Memory B cell (primary cell): ENCODE measurements at regions not wholly inside any gene's neighbourhood (a gene's known extent, or its start where the extent isn't known, plus 50 kb on each side); places are given as distances from the start of the nearest gene placed in this dataset.

Experiments used
- ATAC-seq: fragments of 150-1000 bp; cut with Tn5 transposase; 2 replicates; pipeline ENCODE4 v1.10.0; 2021; ENCODE audit warnings: low read depth, mild to moderate bottlenecking, moderate library complexity
- DNase-seq, 2 donors: peaks; one replicate each; pipeline ENCODE4 v3.0.0; 2022; ENCODE audit warnings: low spot score in 2 of 2
- H3K27ac Mint-ChIP-seq: one replicate; pipeline ENCODE4 v1.8.0; 2022; ENCODE audit warnings: mild to moderate bottlenecking, moderate library complexity, mixed read lengths
- H3K27me3 Mint-ChIP-seq: one replicate; pipeline ENCODE4 v1.8.0; 2022; ENCODE audit warnings: mixed read lengths
- H3K36me3 Mint-ChIP-seq: one replicate; pipeline ENCODE4 v1.8.0; 2022; ENCODE audit warnings: mild to moderate bottlenecking, mixed read lengths
- H3K4me1 Mint-ChIP-seq: one replicate; pipeline ENCODE4 v1.8.0; 2022; ENCODE audit warnings: mixed read lengths
- H3K4me3 Mint-ChIP-seq: one replicate; pipeline ENCODE4 v1.8.0; 2022; ENCODE audit warnings: mild to moderate bottlenecking, moderate library complexity, mixed read lengths
- H3K9me3 Mint-ChIP-seq: one replicate; pipeline ENCODE4 v1.8.0; 2022; ENCODE audit warnings: mixed read lengths

DNA sequence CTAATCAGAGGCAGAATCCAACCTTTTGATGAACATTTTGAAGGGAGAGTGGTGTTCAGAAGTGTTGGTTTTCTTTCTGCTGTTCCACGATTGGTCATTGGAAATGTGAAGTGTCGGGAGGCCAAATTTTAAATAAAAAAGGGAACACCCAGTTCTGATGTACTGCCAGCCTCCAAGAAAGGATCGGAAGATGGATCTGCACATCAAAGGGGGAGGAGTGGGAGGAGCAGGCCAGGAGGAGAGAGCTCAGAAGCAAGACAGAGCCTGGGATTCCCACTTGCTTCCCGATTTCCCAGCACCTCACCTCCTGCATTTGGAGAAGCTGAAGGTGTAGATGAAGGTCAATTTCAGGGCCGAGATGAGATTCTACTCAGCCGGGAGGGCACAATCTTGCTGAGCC, 55.9 kb upstream of the NAA20 start:
- Mint-ChIP-seq H3K4me1 (peaks cover 2% of the 10 kb centered on the region), H3K27me3 (peaks cover 2% of the 10 kb centered on the region), H3K9me3 (no peaks in the 10 kb centered on the region), H3K36me3 (no peaks in the 10 kb centered on the region), H3K27ac (no peak overlapping the region), H3K4me3 (no peak overlapping the region)
- no peak for DNase-seq
- no peak for ATAC-seq

DNA sequence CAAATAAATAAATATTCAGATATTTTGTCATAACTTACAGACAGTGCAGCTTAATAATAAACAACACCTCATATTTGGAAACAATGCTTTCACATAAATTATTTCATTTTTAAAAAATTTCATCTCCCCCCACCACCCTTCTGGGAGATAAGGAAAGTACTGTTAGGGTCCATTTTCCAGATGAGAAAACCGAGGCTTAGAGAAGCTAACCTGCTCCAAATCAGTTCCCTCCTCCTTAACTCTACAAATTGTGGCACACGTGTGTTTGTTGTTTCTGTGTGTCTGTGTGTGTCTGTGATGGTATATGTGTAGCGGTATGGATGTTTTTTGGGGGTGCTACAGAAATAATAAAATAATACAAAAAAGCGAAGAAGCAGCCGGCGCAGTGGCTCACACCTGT, 54.2 kb upstream of the NAA20 start:
- Mint-ChIP-seq H3K27ac (no peak overlapping the region), H3K9me3 (no peaks in the 10 kb centered on the region), H3K36me3 (no peaks in the 10 kb centered on the region), H3K4me1 (peaks cover 2% of the 10 kb centered on the region), H3K27me3 (peaks cover 2% of the 10 kb centered on the region), H3K4me3 (no peak overlapping the region)
- ATAC-seq: no peak
- DNase-seq: no peak

DNA sequence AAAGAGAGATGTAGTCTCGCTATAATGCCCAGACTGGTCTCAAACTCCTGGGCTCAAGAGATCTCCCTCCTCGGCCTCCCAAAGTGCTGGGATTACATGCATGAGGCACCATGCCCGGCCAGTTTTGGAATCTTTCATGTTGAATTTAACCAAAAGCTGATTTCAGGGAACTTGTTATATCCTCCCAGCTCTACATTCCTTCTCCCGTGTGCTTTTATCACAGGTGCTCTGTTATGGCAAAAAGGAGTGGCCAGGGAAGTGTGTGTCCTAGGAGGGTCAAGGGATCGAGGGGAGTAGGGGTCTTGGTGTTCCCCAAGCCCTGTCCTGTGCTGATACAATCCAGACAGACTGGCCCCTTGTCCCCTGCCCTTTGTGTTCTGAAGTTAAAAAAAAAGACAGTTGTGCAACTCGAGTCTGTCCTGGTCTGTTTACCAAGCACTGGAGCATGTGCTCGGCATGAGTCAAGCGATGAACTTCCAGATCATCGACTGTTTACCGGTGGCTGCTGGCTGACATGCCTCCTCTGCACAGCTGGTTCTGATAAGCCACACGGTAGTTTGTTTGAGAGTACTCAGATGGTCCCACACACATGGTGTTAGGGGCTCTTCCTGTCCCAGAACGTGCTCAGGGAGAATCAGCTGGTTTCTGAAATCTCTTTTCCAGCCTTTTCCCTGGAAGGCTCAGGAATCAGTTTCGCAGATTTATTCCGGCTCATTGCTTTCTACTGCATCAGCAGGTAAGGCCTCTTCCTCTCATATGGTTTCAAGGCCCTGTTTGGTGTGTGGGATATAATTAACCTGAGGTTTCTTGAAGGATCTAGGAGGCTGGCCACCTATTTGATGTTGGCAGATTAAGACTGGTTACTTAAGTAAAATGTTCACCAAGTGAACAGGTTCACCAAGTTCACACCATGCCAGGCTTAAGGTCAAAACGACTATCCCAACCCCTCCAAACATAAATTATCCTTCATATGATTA, 52.6 kb upstream of the NAA20 start:
- H3K4me3 Mint-ChIP-seq: no peak overlapping the region

DNA sequence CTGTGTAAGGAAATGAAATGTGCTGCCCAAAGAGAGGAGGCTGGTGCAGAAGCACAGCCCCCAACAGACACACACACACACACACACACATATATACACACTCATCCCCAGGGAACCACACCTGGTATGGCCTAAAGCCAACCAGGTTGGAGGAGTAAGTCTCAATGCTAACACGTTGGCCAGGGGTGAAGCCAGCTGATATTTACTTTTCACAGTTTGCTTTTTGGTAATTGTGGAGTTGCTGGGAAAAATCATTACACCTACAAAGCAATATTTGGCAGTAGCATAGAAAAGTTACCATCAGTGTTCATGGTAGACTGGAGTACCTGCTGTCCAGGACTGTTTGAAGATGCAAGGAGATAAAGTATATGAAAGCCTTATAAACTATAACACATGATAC, 50.3 kb upstream of the NAA20 start:
- Mint-ChIP-seq H3K4me3 (no peak overlapping the region), H3K27ac (no peak overlapping the region), H3K36me3 (no peaks in the 10 kb centered on the region), H3K27me3 (peaks cover 6% of the 10 kb centered on the region), H3K9me3 (peaks cover 3% of the 10 kb centered on the region), H3K4me1 (peaks cover 4% of the 10 kb centered on the region)
- no peak for ATAC-seq
- DNase-seq: no peak

More for the DNA sequence above, 52.6 kb upstream of the NAA20 start:
- no peaks in the 10 kb centered on the region for H3K36me3 Mint-ChIP-seq
- no peak overlapping the region for H3K27ac Mint-ChIP-seq
- ATAC-seq (no peak), DNase-seq (no peak)
- H3K9me3 Mint-ChIP-seq: peaks cover 3% of the 10 kb centered on the region
- peaks cover 4% of the 10 kb centered on the region for H3K4me1 Mint-ChIP-seq
- H3K27me3 Mint-ChIP-seq: peaks cover 4% of the 10 kb centered on the region
